LoVo (cell line): ENCODE measurements at regions not wholly inside any gene's neighbourhood (a gene's known extent, or its start where the extent isn't known, plus 50 kb on each side); places are given as distances from the start of the nearest gene placed in this dataset.
"Not testable (repeated sequence)": the region's sequence is repeated elsewhere in the genome, so short reads cannot be mapped to it uniquely, and the experiment has no call there.

Source experiments
- DNase-seq: peaks from one replicate; pipeline ENCODE4 v3.0.0-alpha.2; 2016; ENCODE audit warnings: low spot score

GRCh38 chr20:29533566-29534177, 1723.8 kb upstream of the DEFB115 start:
- peak; percentile 23 for DNase-seq

- DNase-seq: not testable (repeated sequence)
These were observed 1690.4 kb upstream of the DEFB115 start for GRCh38 chr20:29566901-29567635.

- not testable (repeated sequence) for DNase-seq
These were observed 1689.8 kb upstream of the DEFB115 start for GRCh38 chr20:29567671-29568070.

- DNase-seq: not testable (repeated sequence)
These were observed 1687.3 kb upstream of the DEFB115 start for GRCh38 chr20:29570126-29570525.

GRCh38 chr20:29589530-29589929, 1667.9 kb upstream of the DEFB115 start:
- DNase-seq: not testable (repeated sequence)

- not testable (repeated sequence) for DNase-seq
These were observed 1653.3 kb upstream of the DEFB115 start for GRCh38 chr20:29604163-29604562.

- DNase-seq: not testable (repeated sequence)
These were observed 1651.3 kb upstream of the DEFB115 start for GRCh38 chr20:29606171-29606570.

- not testable (repeated sequence) for DNase-seq
These were observed 1628.1 kb upstream of the DEFB115 start for GRCh38 chr20:29629395-29629794.
